PFSK-1 (cell line): ENCODE measurements at regions not wholly inside any gene's neighbourhood (a gene's known extent, or its start where the extent isn't known, plus 50 kb on each side); places are given as distances from the start of the nearest gene placed in this dataset.

Source experiments
- POLR2AphosphoS5 ChIP-seq: IDR thresholded peaks from 2 replicates; pipeline ENCODE4 v1.6.1; 2012; ENCODE audit warnings: low read depth, mild to moderate bottlenecking, control low read depth, low read length, moderate library complexity
- TF ChIP-seq, protein P1 (sequence below), 2 experiments: IDR thresholded peaks; 2 replicates each; pipeline versions ENCODE4 v1.6.1 to v1.8.0; 2011 to 2012; ENCODE audit warnings: low read depth in 2 of 2, low read length in 2 of 2, control low read depth in 1 of 2, inconsistent platforms in 1 of 2, mild to moderate bottlenecking in 1 of 2, moderate library complexity in 1 of 2; ENCODE audit not compliant: insufficient read depth in 1 of 2

DNA sequence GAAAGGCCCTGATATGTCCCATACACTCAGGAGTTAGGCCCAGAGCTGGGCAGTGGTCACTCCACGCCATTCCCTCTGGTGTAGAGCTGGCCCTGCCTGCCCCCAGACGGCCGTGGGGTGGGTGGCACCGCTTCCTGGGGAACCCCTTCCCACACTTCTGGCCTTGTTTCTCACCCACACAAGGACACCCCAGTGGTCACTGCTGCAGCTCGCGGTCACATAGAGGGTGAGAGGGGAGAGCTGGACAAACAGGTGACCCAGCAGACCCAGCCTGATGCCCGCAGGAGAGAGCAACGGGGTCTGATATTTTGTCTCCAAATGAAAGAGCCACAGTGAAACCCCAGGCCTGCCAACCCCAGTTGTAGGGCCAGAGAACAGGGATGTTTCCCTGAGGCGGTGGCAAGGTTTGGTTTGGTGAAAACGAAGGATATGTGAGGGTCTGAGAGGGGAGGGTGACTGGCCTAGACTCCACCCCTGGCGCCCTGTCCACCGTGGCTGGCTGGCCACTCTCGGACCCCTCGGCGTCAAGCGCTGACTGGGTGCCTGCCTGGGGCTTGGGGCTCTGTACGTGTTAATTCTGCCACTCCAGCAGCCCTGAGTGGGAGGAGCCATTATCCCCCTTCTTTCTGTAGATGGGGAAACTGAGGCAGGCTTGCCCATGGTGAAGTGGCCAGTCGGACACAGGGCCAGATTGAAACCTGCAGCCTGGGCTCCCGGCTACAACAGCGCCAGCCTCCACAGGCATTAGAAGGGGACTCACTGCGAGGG lies 71.0 kb upstream of the PPARA start:
- no peak; the same call in 1 of the 2 replicates for TF ChIP-seq POLR2AphosphoS5
- TF ChIP-seq, protein P1, sequence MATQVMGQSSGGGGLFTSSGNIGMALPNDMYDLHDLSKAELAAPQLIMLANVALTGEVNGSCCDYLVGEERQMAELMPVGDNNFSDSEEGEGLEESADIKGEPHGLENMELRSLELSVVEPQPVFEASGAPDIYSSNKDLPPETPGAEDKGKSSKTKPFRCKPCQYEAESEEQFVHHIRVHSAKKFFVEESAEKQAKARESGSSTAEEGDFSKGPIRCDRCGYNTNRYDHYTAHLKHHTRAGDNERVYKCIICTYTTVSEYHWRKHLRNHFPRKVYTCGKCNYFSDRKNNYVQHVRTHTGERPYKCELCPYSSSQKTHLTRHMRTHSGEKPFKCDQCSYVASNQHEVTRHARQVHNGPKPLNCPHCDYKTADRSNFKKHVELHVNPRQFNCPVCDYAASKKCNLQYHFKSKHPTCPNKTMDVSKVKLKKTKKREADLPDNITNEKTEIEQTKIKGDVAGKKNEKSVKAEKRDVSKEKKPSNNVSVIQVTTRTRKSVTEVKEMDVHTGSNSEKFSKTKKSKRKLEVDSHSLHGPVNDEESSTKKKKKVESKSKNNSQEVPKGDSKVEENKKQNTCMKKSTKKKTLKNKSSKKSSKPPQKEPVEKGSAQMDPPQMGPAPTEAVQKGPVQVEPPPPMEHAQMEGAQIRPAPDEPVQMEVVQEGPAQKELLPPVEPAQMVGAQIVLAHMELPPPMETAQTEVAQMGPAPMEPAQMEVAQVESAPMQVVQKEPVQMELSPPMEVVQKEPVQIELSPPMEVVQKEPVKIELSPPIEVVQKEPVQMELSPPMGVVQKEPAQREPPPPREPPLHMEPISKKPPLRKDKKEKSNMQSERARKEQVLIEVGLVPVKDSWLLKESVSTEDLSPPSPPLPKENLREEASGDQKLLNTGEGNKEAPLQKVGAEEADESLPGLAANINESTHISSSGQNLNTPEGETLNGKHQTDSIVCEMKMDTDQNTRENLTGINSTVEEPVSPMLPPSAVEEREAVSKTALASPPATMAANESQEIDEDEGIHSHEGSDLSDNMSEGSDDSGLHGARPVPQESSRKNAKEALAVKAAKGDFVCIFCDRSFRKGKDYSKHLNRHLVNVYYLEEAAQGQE (IDR thresholded peaks at IDR 0.05; ENCODE audit: insufficient read depth in 1 of 2, low read depth in 2 of 2, low read length in 2 of 2), result no peak
